ENCODE measurements at regions not wholly inside any gene's neighbourhood (a gene's known extent, or its start where the extent isn't known, plus 50 kb on each side); places are given as distances from the start of the nearest gene placed in this dataset.
"Not testable (repeated sequence)": the region's sequence is repeated elsewhere in the genome, so short reads cannot be mapped to it uniquely, and the experiment has no call there.

DNA sequence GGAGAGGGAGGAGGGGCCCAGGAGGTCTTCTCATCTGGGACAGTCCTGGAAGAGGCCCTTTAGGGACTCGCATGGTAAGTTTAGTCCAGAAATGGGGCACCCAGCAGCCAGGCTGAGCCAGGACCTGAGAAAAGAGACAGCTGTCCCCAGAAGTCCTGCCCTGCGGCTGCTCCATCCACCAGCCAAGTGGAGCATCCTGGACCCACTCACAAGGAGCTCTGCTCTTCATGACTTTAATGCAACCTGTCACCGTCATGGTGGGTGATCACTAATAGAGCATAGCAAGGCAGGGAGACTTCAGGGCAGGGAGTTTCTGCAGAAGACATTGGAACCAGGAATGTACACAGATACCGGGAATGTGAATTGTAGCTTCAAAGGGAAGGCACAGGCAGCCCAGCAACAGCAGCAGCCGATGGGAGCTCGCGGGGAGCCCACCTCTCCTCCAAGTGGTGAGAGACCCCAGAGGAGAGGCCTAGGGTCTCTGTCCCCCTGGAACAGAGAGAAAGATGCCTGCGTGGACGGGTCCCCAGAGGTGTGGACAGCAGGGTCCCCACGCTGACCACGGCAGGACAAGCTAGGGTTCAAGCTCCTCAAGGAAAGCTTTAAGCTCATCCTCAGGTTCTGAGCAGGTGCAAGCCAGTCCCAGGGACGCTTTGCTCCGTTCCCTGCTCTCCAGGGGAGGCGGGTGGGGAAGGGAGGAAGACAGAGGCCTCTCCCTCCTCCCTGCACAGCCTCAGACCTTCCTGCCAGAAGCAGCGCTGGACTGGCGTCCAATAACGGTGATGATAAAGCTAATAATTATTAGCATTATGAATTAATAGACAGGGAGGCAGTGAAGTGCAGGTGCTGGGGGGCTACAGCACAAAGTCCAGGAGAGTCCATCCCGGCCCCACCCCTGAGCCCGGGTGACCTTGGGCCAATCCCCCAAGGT is 335.3 kb downstream of the ADGRD1 start:
- DNase-seq, result not testable (repeated sequence)

- DNase-seq, result not testable (repeated sequence)
These were observed 336.1 kb downstream of the ADGRD1 start for GRCh38 chr12:131289807-131290206.

DNA sequence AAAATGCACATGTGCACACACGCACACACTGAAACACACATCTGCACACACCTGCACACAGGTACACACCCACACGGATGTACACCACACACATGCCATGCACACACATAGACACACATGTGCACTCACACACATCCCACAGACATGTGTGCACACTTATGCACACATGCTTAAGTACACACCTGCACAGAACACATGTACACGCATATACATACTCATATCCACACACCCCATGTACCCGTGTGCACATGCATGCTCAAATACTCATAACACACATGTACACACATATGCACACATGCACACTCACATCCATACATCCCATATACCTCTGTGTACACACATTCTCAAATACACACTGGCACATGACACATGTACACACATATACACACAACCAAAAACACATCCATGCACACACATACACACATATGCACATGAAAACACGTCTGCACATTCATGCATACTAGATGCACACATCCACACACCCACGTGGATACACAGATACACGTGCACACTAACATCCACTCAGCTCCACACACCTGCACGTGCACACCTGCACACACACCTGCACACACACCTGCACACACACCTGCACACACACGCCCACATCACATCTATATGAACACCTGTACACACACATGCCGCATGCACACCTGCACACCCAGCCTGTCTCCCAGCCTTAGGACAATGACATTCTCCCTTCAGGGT is 336.7 kb downstream of the ADGRD1 start:
- no peak for DNase-seq

DNA sequence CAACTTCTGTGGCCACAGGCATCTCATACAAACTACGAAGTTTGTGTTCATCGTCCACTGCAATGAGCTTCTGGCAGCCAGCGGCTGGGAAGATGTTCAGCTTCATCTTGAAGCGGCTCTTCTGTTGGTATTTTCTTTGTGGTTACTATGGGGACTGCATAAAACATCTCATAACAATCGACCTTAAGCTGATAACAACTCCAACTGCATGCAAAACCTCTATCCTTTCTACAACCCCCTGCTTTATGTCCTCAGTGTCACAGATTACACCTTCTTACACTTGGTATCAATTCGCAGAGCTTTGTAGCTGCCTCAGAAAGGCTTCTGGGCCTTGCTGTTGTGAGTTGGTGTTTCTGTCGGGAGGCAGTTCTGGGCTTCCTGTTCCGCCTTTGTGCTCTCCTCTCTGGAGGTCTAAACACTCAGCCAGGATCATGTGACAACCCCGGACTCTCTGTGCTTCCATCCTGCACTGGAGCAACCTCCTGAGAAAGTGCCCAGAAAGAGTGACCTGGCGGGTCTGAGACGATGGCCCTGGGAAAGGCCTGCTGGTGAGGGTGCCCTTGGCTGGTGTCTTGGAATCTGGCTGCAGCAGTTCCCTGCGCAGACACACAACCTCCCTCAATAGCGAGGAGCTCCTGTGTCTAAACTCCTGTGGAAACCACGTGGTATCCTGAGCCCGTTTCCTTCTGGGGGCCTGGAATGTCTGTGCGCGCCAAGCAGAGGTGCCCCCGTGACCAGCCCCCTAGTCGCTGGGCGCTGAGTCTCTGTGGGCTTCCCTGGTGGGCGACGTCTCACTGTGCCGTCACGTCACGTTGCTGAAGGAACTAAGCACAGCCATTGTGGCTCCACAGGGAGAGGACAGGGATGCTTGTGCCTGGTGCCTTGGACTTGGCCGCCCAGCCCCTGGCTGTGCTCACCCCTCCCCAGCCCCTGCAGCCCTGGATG is 339.6 kb downstream of the ADGRD1 start:
- not testable (repeated sequence) for DNase-seq

GRCh38 chr12:131294716-131295115 is 341.0 kb downstream of the ADGRD1 start:
- not testable (repeated sequence) for DNase-seq

- DNase-seq, result not testable (repeated sequence)
These were observed 341.4 kb downstream of the ADGRD1 start for GRCh38 chr12:131295117-131295516.

DNA sequence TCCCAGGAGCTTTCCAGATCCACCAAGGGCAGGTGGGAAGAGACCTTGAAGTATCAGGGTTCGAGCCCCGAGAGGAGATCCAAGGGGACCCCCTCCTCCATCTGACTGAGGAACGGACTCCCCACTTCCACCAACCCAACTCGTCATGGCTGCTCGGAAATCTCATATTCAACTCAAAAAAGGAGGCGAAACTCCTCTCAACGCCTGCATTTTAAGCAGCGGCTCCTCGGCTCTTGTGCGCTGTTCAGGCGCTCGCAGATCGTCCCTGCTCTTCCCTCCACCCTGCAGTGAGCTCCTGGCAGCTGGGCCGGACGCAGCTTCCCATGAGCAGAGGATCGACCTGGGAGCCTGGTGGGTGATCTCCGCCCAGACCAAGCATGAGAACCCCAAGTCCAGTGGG is 341.9 kb downstream of the ADGRD1 start:
- not testable (repeated sequence) for DNase-seq

GRCh38 chr12:131296136-131296535 is 342.4 kb downstream of the ADGRD1 start:
- DNase-seq, result not testable (repeated sequence)

DNA sequence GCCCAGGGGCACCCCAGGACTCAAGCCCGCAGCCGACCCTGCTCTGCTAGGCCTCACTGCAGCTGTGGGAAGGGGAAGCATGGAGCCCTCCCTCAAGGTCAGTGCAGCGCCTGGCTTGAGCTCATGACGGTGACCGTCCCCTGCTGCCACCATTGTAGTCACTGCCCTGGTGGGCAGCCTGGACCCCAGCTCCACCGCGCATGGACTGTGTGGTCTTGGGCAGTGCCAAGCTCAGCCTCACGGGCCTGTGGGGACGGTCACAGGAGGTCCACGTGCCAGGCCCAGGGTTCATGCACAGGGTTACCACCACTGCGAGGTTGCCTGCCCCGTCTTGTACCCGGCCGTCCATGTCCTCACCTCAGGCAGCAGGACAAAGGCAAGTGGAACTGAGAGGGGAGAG is 342.9 kb downstream of the ADGRD1 start:
- not testable (repeated sequence) for DNase-seq

- DNase-seq, result not testable (repeated sequence)
These were observed 345.0 kb downstream of the ADGRD1 start for GRCh38 chr12:131298526-131299369.

- not testable (repeated sequence) for DNase-seq
These were observed 345.6 kb downstream of the ADGRD1 start for GRCh38 chr12:131299370-131299701.

DNA sequence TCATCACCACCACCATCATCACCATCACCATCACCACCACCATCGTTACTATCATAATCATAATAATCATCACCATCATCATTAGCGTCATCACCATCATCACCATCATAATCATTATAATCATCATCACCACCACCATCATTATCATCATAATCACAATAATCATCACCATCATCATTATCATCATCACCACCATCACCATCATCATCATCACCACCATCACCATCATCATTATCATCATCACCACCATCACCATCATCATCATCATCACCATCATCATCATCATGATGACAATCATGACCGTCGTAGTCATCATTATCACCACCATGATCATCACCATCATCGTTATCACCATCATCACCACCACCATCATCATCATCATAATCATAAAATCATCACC is 349.9 kb downstream of the ADGRD1 start:
- DNase-seq, result not testable (repeated sequence)

DNA sequence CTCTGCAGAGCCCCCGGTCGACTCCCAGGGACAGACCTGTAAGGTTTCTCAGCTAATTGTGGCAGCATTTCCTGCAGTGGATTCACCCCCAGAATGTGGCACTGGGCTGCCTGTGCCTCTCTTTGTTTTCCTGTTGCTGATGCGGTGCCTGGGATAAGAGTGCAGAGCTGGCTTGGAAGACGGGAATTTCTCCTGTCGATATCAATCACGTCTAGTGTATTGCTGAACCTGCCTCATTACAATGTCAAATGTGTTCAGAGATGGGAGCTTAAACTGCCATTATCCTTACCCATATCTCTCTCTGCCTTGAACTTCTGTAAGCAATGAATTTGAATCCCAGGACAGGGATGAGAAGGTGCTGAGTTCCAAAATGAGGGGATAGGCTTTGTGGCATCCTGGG is 350.9 kb downstream of the ADGRD1 start:
- not testable (repeated sequence) for DNase-seq

DNA sequence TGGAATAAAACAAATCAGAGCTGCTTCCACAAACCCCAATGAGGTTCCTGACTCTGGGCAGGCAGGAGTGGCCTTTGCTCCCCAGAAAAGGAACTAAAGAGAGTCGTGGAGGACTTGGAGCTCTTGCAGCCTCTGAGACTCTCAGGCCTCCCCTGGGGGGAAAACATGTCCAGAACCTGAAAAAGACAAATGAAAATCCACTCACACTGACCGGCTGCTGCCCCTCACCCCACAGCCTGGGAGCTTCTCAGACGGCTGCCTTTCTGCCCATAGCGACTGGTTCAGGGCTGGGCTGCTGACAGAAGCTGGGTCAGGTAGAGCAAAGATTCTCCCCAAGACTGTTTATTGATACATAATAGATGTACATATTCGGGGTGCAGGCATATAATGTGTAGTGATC is 356.0 kb downstream of the ADGRD1 start:
- DNase-seq, result no peak

DNA sequence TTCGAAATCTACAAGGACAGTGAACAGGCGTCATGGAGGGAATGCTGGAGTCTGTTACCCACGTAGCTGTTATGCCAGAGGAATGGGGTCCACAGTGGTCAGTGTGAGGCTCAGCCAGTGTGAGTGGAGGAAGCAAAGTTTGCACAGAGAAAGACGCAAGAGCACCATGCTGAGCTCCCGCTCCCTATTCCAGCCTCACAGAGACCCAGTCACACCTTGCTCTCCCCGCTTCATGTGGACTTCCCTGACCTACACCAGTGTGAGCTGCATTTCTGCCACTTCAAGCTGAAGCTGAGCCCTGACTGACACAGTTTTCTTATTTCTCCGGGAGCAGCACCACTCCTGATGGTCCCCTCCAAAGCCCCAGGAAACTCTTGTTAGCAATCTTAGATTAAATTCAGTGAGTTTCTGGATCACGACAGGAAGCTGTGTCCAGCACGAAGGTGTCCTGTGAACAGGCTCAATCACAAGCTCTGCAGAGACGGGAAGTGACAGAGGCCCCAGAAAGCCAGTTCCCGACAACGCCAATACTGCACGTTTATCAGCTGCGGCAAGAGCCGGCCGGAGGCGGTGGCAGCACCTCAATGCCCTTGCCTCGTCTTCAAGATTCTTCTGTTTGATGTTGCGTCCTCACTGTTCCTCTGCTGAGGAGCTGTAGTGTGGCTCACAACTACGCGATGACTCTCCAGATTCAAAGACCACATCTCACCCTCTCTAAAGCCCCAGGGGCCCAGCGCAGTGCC is 356.7 kb downstream of the ADGRD1 start:
- not testable (repeated sequence) for DNase-seq

DNA sequence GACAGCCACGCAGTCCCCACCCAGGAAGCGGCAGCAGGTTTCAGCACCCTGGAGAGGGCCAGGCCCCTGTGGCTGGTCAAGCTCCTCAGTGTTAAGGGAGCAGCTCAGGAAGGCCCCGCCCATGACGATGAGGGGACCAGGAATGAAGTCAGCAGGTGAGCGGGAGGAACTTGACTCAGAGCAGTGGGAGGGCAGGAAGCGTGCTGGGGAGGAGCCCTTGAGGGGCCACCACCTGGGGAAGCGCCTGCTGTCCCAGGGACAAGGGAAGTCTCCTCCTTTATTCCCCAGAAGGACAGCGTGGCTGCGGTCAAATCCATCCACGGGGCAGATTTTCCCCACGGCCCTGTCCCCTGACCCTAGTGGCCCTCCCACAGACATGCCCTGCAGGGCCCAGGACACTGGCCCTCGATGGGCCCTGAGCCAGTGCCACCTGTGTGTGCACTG is 357.6 kb downstream of the ADGRD1 start:
- not testable (repeated sequence) for DNase-seq

GRCh38 chr12:131311764-131312163 is 358.1 kb downstream of the ADGRD1 start:
- no peak for DNase-seq

GRCh38 chr12:131312382-131312781 is 358.7 kb downstream of the ADGRD1 start:
- not testable (repeated sequence) for DNase-seq

- DNase-seq, result no peak
These were observed 359.3 kb downstream of the ADGRD1 start for GRCh38 chr12:131312793-131313545.

DNA sequence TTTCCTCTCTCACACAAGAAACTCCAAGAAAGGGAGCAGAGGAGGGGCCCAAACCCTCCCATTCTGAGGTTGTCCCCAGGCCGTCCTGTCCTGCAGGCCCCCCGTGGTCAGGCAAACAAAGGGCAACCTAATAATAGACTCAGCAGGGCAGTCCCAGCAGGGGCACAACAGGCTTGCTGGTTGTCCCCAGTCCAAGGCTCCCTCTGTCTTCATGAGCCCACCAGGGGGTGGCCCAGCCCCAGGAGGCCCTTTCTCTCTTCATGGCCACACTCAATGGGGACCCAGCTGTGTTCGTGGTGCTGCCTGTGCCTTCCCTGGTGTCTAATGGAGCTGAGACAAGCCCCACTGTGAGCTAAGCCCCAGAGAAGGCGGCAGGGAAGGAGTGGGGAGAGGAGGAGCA is 359.9 kb downstream of the ADGRD1 start:
- no peak for DNase-seq
